AG10803 (cell line): ENCODE measurements at regions not wholly inside any gene's neighbourhood (a gene's known extent, or its start where the extent isn't known, plus 50 kb on each side); places are given as distances from the start of the nearest gene placed in this dataset.

Experiments
- DNase-seq: peaks from one replicate; pipeline ENCODE4 v3.0.0; 2010; ENCODE audit warnings: low read depth
- H3K4me3 ChIP-seq: 2 replicates; pipeline ENCODE4 v1.5.1; 2011; ENCODE audit warnings: mild to moderate bottlenecking, low read length, control low read depth
- CTCF ChIP-seq: conservative IDR thresholded peaks from 2 replicates; pipeline ENCODE4 v1.5.1; 2011; ENCODE audit warnings: mild to moderate bottlenecking, low read length, control low read depth, inconsistent platforms

DNA sequence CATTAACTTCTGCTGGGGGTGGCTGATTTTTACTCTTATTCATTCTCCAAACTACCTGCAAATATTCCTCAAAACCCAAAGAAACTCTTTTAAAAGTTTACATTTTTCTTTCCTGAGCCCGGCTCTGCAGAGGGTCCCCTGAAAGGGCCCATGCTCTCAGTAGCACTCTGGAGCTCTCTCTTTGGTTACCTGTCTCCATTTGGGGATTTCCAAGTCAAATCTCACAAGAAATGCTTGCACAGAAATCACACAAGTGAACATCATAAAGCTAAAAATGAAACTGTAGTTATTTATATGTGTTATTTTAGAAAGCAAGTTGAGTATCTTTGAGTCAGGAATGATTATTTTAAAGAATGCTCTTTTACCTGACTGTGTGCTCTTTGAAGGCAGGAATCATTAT is 174.5 kb upstream of the PLXNA2 start:
- DNase-seq, result no peak
- no peak overlapping the region for H3K4me3 ChIP-seq
- no peak for TF ChIP-seq CTCF

GRCh38 chr1:208419746-208420420 is 175.7 kb upstream of the PLXNA2 start:
- no peak for TF ChIP-seq CTCF
- no peak overlapping the region for H3K4me3 ChIP-seq

DNA sequence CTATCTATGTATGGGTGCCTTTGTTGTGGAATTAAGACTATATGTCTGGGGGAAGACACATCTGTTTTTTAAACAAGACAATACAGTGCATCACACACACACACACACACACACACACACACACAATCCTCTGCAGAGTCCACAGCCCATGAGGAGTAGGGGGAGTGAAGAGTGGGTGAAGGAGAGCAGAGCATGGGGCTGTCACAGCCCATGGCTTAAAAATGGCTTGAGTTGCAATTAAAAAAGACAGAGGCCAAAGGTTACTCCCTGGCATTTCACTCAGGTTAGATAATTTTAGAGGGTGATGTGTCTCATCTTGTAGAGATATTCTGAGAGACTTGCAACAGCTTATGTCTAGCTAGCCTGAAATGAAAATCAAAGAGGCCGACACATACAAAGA is 176.5 kb upstream of the PLXNA2 start:
- no peak for DNase-seq
- H3K4me3 ChIP-seq, result no peak overlapping the region
- no peak for TF ChIP-seq CTCF

More at GRCh38 chr1:208419746-208420420, 175.7 kb upstream of the PLXNA2 start:
- DNase-seq, result no peak

DNA sequence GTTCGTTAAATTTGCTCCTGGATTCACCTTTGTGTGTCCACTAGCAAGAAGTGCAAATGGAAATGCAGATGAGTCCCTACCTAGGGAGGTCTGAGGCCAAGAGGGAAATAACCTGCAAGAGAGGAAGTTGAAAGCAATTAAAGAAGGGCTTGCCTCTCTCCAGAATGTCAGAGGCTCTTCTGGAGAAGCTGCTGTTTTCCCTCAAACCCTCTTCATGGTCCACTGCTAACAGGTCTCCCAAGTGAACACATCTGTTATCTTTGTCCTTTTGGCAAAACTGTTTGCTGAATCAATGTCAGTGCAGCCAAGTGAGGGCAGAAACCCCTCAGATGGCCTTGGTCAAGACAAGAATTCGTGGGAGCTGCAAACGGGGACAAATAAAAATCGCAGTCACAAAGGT is 177.3 kb upstream of the PLXNA2 start:
- no peak for TF ChIP-seq CTCF
- no peak for DNase-seq
- H3K4me3 ChIP-seq, result no peak overlapping the region

- no peak overlapping the region for H3K4me3 ChIP-seq
- TF ChIP-seq CTCF, result no peak
- no peak for DNase-seq
Observed at GRCh38 chr1:208423526-208423925, 179.3 kb upstream of the PLXNA2 start.

GRCh38 chr1:208425096-208425495 is 180.9 kb upstream of the PLXNA2 start:
- TF ChIP-seq CTCF, result no peak
- DNase-seq, result no peak
- no peak overlapping the region for H3K4me3 ChIP-seq

GRCh38 chr1:208430220-208430619 is 186.0 kb upstream of the PLXNA2 start:
- DNase-seq, result no peak
- no peak overlapping the region for H3K4me3 ChIP-seq
- TF ChIP-seq CTCF, result no peak
